Mesenchymal stem cell (in vitro differentiated cells and primary cell): ENCODE measurements at regions not wholly inside any gene's neighbourhood (a gene's known extent, or its start where the extent isn't known, plus 50 kb on each side); places are given as distances from the start of the nearest gene placed in this dataset.

ENCODE experiments used
- DNase-seq: peaks from one replicate; pipeline ENCODE4 v3.0.0-alpha.2; 2013
- H2AFZ ChIP-seq: one replicate; pipeline ENCODE4 v1.6.1; 2013; ENCODE audit warnings: low read depth, mild to moderate bottlenecking, control low read depth, inconsistent platforms, low read length, moderate library complexity
- H2AK5ac ChIP-seq: 2 replicates; pipeline ENCODE4 v1.6.1; 2013; ENCODE audit warnings: low read length, moderate library complexity, mild to moderate bottlenecking, inconsistent platforms; ENCODE audit not compliant: severe bottlenecking
- H2BK120ac ChIP-seq: one replicate; pipeline ENCODE4 v1.6.1; 2013; ENCODE audit warnings: low read depth, mild to moderate bottlenecking, inconsistent platforms, low read length, moderate library complexity
- H2BK12ac ChIP-seq, 2 experiments: one replicate each; pipeline ENCODE4 v1.6.1; 2013; ENCODE audit warnings: inconsistent platforms in 2 of 2, low read length in 2 of 2, mild to moderate bottlenecking in 2 of 2, moderate library complexity in 2 of 2, control low read depth in 1 of 2
- H2BK15ac ChIP-seq: one replicate; pipeline ENCODE4 v1.6.1; 2013; ENCODE audit warnings: mild to moderate bottlenecking, low read depth, inconsistent platforms; ENCODE audit not compliant: poor library complexity, severe bottlenecking
- H2BK5ac ChIP-seq: 2 replicates; pipeline ENCODE4 v1.6.1; 2013; ENCODE audit warnings: low read depth, mild to moderate bottlenecking, low read length, control low read depth, inconsistent platforms; ENCODE audit not compliant: poor library complexity, severe bottlenecking
- H3K14ac ChIP-seq, 2 experiments: one replicate each; pipeline ENCODE4 v1.6.1; 2013; ENCODE audit warnings: inconsistent platforms in 2 of 2, low read length in 2 of 2, control low read depth in 1 of 2, mild to moderate bottlenecking in 1 of 2, moderate library complexity in 1 of 2
- H3K18ac ChIP-seq, 2 experiments: one replicate each; pipeline ENCODE4 v1.6.1; 2013; ENCODE audit warnings: inconsistent platforms in 2 of 2, low read length in 2 of 2, control low read depth in 1 of 2, low read depth in 1 of 2, mild to moderate bottlenecking in 1 of 2
- H3K23ac ChIP-seq, 2 experiments: one replicate each; pipeline ENCODE4 v1.6.1; 2013; ENCODE audit warnings: inconsistent platforms in 2 of 2, low read length in 2 of 2, mild to moderate bottlenecking in 2 of 2, moderate library complexity in 2 of 2, control low read depth in 1 of 2
- H3K27ac ChIP-seq: 2 replicates; pipeline ENCODE4 v1.5.1; 2013; ENCODE audit warnings: mild to moderate bottlenecking, moderate library complexity, low read length, control low read depth, inconsistent platforms; ENCODE audit not compliant: poor library complexity, severe bottlenecking
- H3K27me3 ChIP-seq, 2 experiments: 2 replicates each; pipeline versions ENCODE4 v1.6.1 to v1.7.0; 2013; ENCODE audit warnings: low read length in 2 of 2, mild to moderate bottlenecking in 2 of 2, moderate library complexity in 2 of 2, control low read depth in 1 of 2, inconsistent platforms in 1 of 2; ENCODE audit not compliant: control insufficient read depth in 1 of 2, insufficient read depth in 1 of 2
- H3K36me3 ChIP-seq, 2 experiments: 2 replicates each; pipeline versions ENCODE4 v1.6.1 to v1.7.0; 2013; ENCODE audit warnings: low read length in 2 of 2, control low read depth in 1 of 2, inconsistent platforms in 1 of 2, low read depth in 1 of 2, mild to moderate bottlenecking in 1 of 2; ENCODE audit not compliant: insufficient read depth in 2 of 2, control insufficient read depth in 1 of 2
- H3K4ac ChIP-seq, 2 experiments: one replicate each; pipeline ENCODE4 v1.6.1; 2013; ENCODE audit warnings: inconsistent platforms in 2 of 2, low read length in 2 of 2, mild to moderate bottlenecking in 2 of 2, moderate library complexity in 2 of 2, control low read depth in 1 of 2, low read depth in 1 of 2
- H3K4me1 ChIP-seq: 2 replicates; pipeline ENCODE4 v1.6.1; 2013; ENCODE audit warnings: low read depth, low read length, control low read depth; ENCODE audit not compliant: control insufficient read depth, insufficient read depth
- H3K4me2 ChIP-seq: 2 replicates; pipeline ENCODE4 v1.6.1; 2013; ENCODE audit warnings: low read length, mild to moderate bottlenecking, inconsistent platforms; ENCODE audit not compliant: poor library complexity, severe bottlenecking
- H3K4me3 ChIP-seq, 2 experiments: 2 replicates each; pipeline versions ENCODE4 v1.5.1 to v1.7.0; 2013; ENCODE audit warnings: low read length in 2 of 2, mild to moderate bottlenecking in 2 of 2, control low read depth in 1 of 2, low read depth in 1 of 2; ENCODE audit not compliant: insufficient read depth in 1 of 2
- H3K79me1 ChIP-seq: replicated peaks from 2 replicates; pipeline ENCODE4 v1.6.1; 2013; ENCODE audit warnings: mild to moderate bottlenecking, control low read depth, low read length, inconsistent platforms; ENCODE audit not compliant: poor library complexity, severe bottlenecking
- H3K9ac ChIP-seq: 2 replicates; pipeline ENCODE4 v1.7.0; 2013; ENCODE audit warnings: mild to moderate bottlenecking, low read length, moderate library complexity
- H3K9me3 ChIP-seq: 2 replicates; pipeline ENCODE4 v1.7.0; 2013; ENCODE audit warnings: mild to moderate bottlenecking, low read length; ENCODE audit not compliant: control insufficient read depth
- H4K8ac ChIP-seq: one replicate; pipeline ENCODE4 v1.6.1; 2013; ENCODE audit warnings: inconsistent platforms, mild to moderate bottlenecking, low read length, moderate library complexity
- H4K91ac ChIP-seq: one replicate; pipeline ENCODE4 v1.6.1; 2013; ENCODE audit warnings: mild to moderate bottlenecking, low read length, inconsistent platforms
- WGBS: methylation state at CpG from one replicate; pipeline ENCODE4 v1.1.7; 2013; ENCODE audit warnings: mixed read lengths; 5-methylcytosine and 5-hydroxymethylcytosine counted together

GRCh38 chr1:238340989-238341388 lies 450.3 kb upstream of the ZP4 start:
- Histone ChIP-seq H3K27me3 (no peaks in the 10 kb centered on the region), H4K91ac (no peak overlapping the region), H3K4me3 (no peak overlapping the region), H3K18ac (no peak overlapping the region), H2BK120ac (no peak overlapping the region), H3K23ac (no peak overlapping the region), H3K14ac (no peak overlapping the region), H3K79me1 (no peaks in the 10 kb centered on the region), H2BK12ac (no peak overlapping the region), H3K9ac (no peak overlapping the region), H3K36me3 (no peaks in the 10 kb centered on the region), H2AK5ac (no peak overlapping the region), H4K8ac (no peak overlapping the region), H2AFZ (no peak overlapping the region), H3K4me1 (peaks cover 2% of the 10 kb centered on the region), H3K4me2 (no peak overlapping the region), H3K4ac (no peak overlapping the region), H3K9me3 (peaks cover 14% of the 10 kb centered on the region), H3K27ac (no peak overlapping the region), H2BK15ac (no peak overlapping the region), H2BK5ac (no peak overlapping the region)
- no peak for DNase-seq
- WGBS: 66% methylated on average over 6 of the region's 7 CpGs

- Histone ChIP-seq H3K4me3 (no peak overlapping the region), H3K27ac (no peak overlapping the region), H3K9me3 (peaks cover 9% of the 10 kb centered on the region), H3K79me1 (no peaks in the 10 kb centered on the region), H3K23ac (no peak overlapping the region), H3K27me3 (no peaks in the 10 kb centered on the region), H3K4me1 (peaks cover 2% of the 10 kb centered on the region), H3K18ac (no peak overlapping the region), H2BK12ac (no peak overlapping the region), H2AK5ac (no peak overlapping the region), H4K8ac (no peak overlapping the region), H3K4me2 (no peak overlapping the region), H3K36me3 (no peaks in the 10 kb centered on the region), H4K91ac (no peak overlapping the region), H3K9ac (no peak overlapping the region), H3K14ac (no peak overlapping the region), H3K4ac (no peak overlapping the region), H2BK120ac (no peak overlapping the region), H2BK15ac (no peak overlapping the region), H2BK5ac (no peak overlapping the region), H2AFZ (no peak overlapping the region)
- no peak for DNase-seq
- WGBS: 74% methylated on average over 7 of the region's 7 CpGs
These were observed 445.8 kb upstream of the ZP4 start for GRCh38 chr1:238336531-238336930.

GRCh38 chr1:238334170-238334569 lies 443.4 kb upstream of the ZP4 start:
- no peaks in the 10 kb centered on the region for H3K27me3 ChIP-seq
- no peak overlapping the region for H3K14ac ChIP-seq
- no peak overlapping the region for H2BK5ac ChIP-seq
- no peak overlapping the region for H4K91ac ChIP-seq
- no peak overlapping the region for H2BK12ac ChIP-seq
- H3K9me3 ChIP-seq: peaks cover 9% of the 10 kb centered on the region
- no peak overlapping the region for H3K23ac ChIP-seq
- H3K4me3 ChIP-seq: no peak overlapping the region
- no peak overlapping the region for H4K8ac ChIP-seq
- no peaks in the 10 kb centered on the region for H3K36me3 ChIP-seq
- peaks cover 3% of the 10 kb centered on the region for H3K4me1 ChIP-seq
- H2AK5ac ChIP-seq: no peak overlapping the region
- no peak overlapping the region for H2BK15ac ChIP-seq
- no CpG with 5 or more reads among the region's 1 CpG for WGBS
- no peak overlapping the region for H3K9ac ChIP-seq
- H2AFZ ChIP-seq: no peak overlapping the region
- no peak overlapping the region for H3K4me2 ChIP-seq
- H3K18ac ChIP-seq: no peak overlapping the region
- H3K79me1 ChIP-seq: no peaks in the 10 kb centered on the region
- no peak overlapping the region for H2BK120ac ChIP-seq
- no peak for DNase-seq
- H3K27ac ChIP-seq: no peak overlapping the region
- no peak overlapping the region for H3K4ac ChIP-seq

GRCh38 chr1:238331557-238331956 lies 440.8 kb upstream of the ZP4 start:
- Histone ChIP-seq H3K18ac (no peak overlapping the region), H2AFZ (no peak overlapping the region)

More at GRCh38 chr1:238331557-238331956, 440.8 kb upstream of the ZP4 start:
- no peak overlapping the region for H3K9ac ChIP-seq
- no peak overlapping the region for H4K8ac ChIP-seq
- H3K4me1 ChIP-seq: peaks cover 3% of the 10 kb centered on the region
- H3K23ac ChIP-seq: no peak overlapping the region
- no peak overlapping the region for H3K14ac ChIP-seq
- H2BK120ac ChIP-seq: no peak overlapping the region
- DNase-seq: no peak
- no peaks in the 10 kb centered on the region for H3K79me1 ChIP-seq
- no peaks in the 10 kb centered on the region for H3K36me3 ChIP-seq
- H4K91ac ChIP-seq: no peak overlapping the region
- H2BK5ac ChIP-seq: no peak overlapping the region
- H2AK5ac ChIP-seq: no peak overlapping the region
- no peak overlapping the region for H3K4me2 ChIP-seq
- H2BK15ac ChIP-seq: no peak overlapping the region
- no peaks in the 10 kb centered on the region for H3K27me3 ChIP-seq
- H3K9me3 ChIP-seq: peaks cover 2% of the 10 kb centered on the region
- H3K4me3 ChIP-seq: no peak overlapping the region
- no peak overlapping the region for H2BK12ac ChIP-seq
- H3K4ac ChIP-seq: no peak overlapping the region
- no peak overlapping the region for H3K27ac ChIP-seq
